GM23338 (cell line): ENCODE measurements at regions not wholly inside any gene's neighbourhood (a gene's known extent, or its start where the extent isn't known, plus 50 kb on each side); places are given as distances from the start of the nearest gene placed in this dataset.

Source experiments
- ATAC-seq: fragments of 200-7000 bp; cut with Tn5 transposase; 3 replicates; pipeline ENCODE4 v1.9.1; 2020
- DNase-seq: peaks from one replicate; pipeline ENCODE4 v3.0.0-alpha.2; 2015; ENCODE audit warnings: low spot score
- H2AFZ ChIP-seq: fragments of 200-600 bp; sonication (generic); 2 replicates; pipeline ENCODE4 v1.8.0; 2016; ENCODE audit warnings: antibody characterized with exemption, mild to moderate bottlenecking, moderate library complexity
- H3F3A ChIP-seq: fragments of 200-600 bp; sonication (generic); replicated peaks from 2 replicates; pipeline ENCODE4 v1.8.0; 2017; ENCODE audit warnings: antibody characterized with exemption, mixed run types, low read depth
- H3K27ac ChIP-seq: fragments of 200-600 bp; sonication (generic); 2 replicates; pipeline ENCODE4 v1.6.1; 2016; ENCODE audit warnings: low read depth
- H3K27me3 ChIP-seq: fragments of 200-600 bp; sonication (generic); 2 replicates; pipeline ENCODE4 v1.8.0; 2016; ENCODE audit warnings: mild to moderate bottlenecking, mixed run types, moderate library complexity; ENCODE audit not compliant: insufficient read depth
- H3K36me3 ChIP-seq: fragments of 200-600 bp; sonication (generic); 2 replicates; pipeline ENCODE4 v1.8.0; 2016; ENCODE audit warnings: mild to moderate bottlenecking; ENCODE audit not compliant: insufficient read depth
- H3K4me1 ChIP-seq: fragments of 200-600 bp; sonication (generic); 2 replicates; pipeline ENCODE4 v1.8.0; 2016; ENCODE audit warnings: mild to moderate bottlenecking, moderate library complexity; ENCODE audit not compliant: insufficient read depth
- H3K4me2 ChIP-seq: fragments of 200-600 bp; sonication (generic); 2 replicates; pipeline ENCODE4 v1.7.1; 2017; ENCODE audit warnings: mixed run types
- H3K4me3 ChIP-seq: fragments of 200-600 bp; sonication (generic); 2 replicates; pipeline ENCODE4 v1.6.1; 2016; ENCODE audit warnings: mixed run types
- H3K79me2 ChIP-seq: fragments of 200-600 bp; sonication (generic); replicated peaks from 2 replicates; pipeline ENCODE4 v1.8.0; 2017; ENCODE audit warnings: mild to moderate bottlenecking; ENCODE audit not compliant: insufficient read depth
- H3K9me2 ChIP-seq: fragments of 200-600 bp; sonication (generic); 2 replicates; pipeline ENCODE4 v1.8.0; 2017; ENCODE audit not compliant: insufficient read depth
- H4K20me1 ChIP-seq: fragments of 200-600 bp; sonication (generic); replicated peaks from 2 replicates; pipeline ENCODE4 v1.8.0; 2017; ENCODE audit warnings: mild to moderate bottlenecking; ENCODE audit not compliant: insufficient read depth
- H3K27ac Mint-ChIP-seq: 2 replicates; pipeline ENCODE4 v1.8.0; 2020; ENCODE audit warnings: inconsistent platforms, mild to moderate bottlenecking, moderate library complexity, mixed read lengths
- H3K27me3 Mint-ChIP-seq: 3 replicates; pipeline ENCODE4 v1.8.0; 2022; ENCODE audit warnings: low read depth, mild to moderate bottlenecking, moderate library complexity, mixed read lengths, inconsistent platforms; ENCODE audit not compliant: insufficient read depth, poor library complexity
- H3K36me3 Mint-ChIP-seq: 3 replicates; pipeline ENCODE4 v1.8.0; 2021; ENCODE audit warnings: low read depth, mild to moderate bottlenecking, inconsistent platforms, moderate library complexity, mixed read lengths
- H3K4me1 Mint-ChIP-seq: 3 replicates; pipeline ENCODE4 v1.8.0; 2020; ENCODE audit warnings: mild to moderate bottlenecking, inconsistent platforms, mixed read lengths
- H3K4me3 Mint-ChIP-seq: 3 replicates; pipeline ENCODE4 v1.8.0; 2021; ENCODE audit warnings: moderate library complexity, mild to moderate bottlenecking, inconsistent platforms, mixed read lengths
- H3K9me3 Mint-ChIP-seq: 3 replicates; pipeline ENCODE4 v1.8.0; 2020; ENCODE audit warnings: moderate library complexity, mild to moderate bottlenecking, inconsistent platforms, mixed read lengths
- CREB1 ChIP-seq: fragments of 250-450 bp; sonication (Bioruptor Pico); IDR thresholded peaks from 2 replicates; pipeline ENCODE4 v1.5.0; 2020; ENCODE audit warnings: low read depth, mild to moderate bottlenecking, moderate library complexity
- CTCF ChIP-seq, 2 experiments: fragments of 200-600 bp in 1 of 2; sonication (generic) in 1 of 2; conservative IDR thresholded peaks; 2 replicates each; pipeline versions ENCODE4 v1.5.1 to v1.6.1; 2016 to 2017; ENCODE audit warnings: antibody characterized with exemption in 2 of 2, low read depth in 2 of 2, mild to moderate bottlenecking in 2 of 2, moderate library complexity in 1 of 2
- ETS1 ChIP-seq: IDR thresholded peaks from 2 replicates; pipeline ENCODE4 v1.6.1; 2016; ENCODE audit warnings: antibody characterized with exemption
- EZH2 ChIP-seq: fragments of 200-600 bp; sonication (generic); IDR thresholded peaks from one replicate; pipeline ENCODE4 v1.8.0; 2017; ENCODE audit warnings: antibody characterized with exemption, mild to moderate bottlenecking, low read depth; ENCODE audit not compliant: unreplicated experiment
- EZH2phosphoT487 ChIP-seq: fragments of 200-600 bp; sonication (generic); IDR thresholded peaks from one replicate; pipeline ENCODE4 v1.8.1; 2018; ENCODE audit warnings: antibody characterized with exemption; ENCODE audit not compliant: unreplicated experiment
- JUNB ChIP-seq: IDR thresholded peaks from one replicate; pipeline ENCODE4 v1.6.1; 2016; ENCODE audit warnings: antibody characterized with exemption; ENCODE audit not compliant: unreplicated experiment
- NANOG ChIP-seq: IDR thresholded peaks from 2 replicates; pipeline ENCODE4 v1.6.1; 2016; ENCODE audit warnings: antibody characterized with exemption, borderline replicate concordance
- POLR2AphosphoS5 ChIP-seq: IDR thresholded peaks from 2 replicates; pipeline ENCODE4 v1.6.1; 2016; ENCODE audit warnings: antibody characterized with exemption, low read depth
- STAT1 ChIP-seq: IDR thresholded peaks from one replicate; pipeline ENCODE4 v1.6.1; 2016; ENCODE audit warnings: antibody characterized with exemption; ENCODE audit not compliant: unreplicated experiment
- ZNF114 ChIP-seq: fragments of 250-450 bp; sonication (Bioruptor Pico); IDR thresholded peaks from 2 replicates; pipeline ENCODE4 v1.5.0; 2020; ENCODE audit warnings: mild to moderate bottlenecking, moderate library complexity
- ZNF331 ChIP-seq: fragments of 250-450 bp; sonication (Bioruptor Pico); IDR thresholded peaks from 2 replicates; pipeline ENCODE4 v1.5.0; 2020; ENCODE audit warnings: low read depth, mild to moderate bottlenecking, moderate library complexity
- ZNF462 ChIP-seq: fragments of 250-450 bp; sonication (Bioruptor Pico); IDR thresholded peaks from 2 replicates; pipeline ENCODE4 v1.5.0; 2020; ENCODE audit warnings: mild to moderate bottlenecking, moderate library complexity
- TF ChIP-seq, protein P1 (sequence below): IDR thresholded peaks from one replicate; pipeline ENCODE4 v1.6.1; 2018; ENCODE audit warnings: antibody characterized with exemption; ENCODE audit not compliant: unreplicated experiment

DNA sequence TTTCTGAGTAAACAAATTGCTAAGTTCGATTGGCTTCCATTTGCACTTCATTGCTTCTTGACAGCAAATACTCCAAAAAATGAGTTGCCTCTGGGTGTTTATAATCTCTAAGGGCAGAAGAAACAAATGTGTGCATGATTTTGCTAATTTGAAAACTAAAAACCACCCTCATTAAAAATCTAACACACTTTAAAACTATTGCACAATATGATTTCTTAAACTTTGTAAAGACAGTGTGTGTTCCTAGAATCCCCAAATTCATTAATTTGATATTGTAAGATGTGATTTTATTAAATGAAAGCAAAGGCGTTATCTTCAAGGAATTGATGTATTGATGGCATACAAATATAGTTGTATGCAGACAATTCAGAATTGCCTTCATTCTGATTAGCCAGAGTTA, 350.9 kb downstream of the OLFM3 start:
- Histone ChIP-seq H4K20me1 (no peaks in the 10 kb centered on the region), H3K79me2 (no peaks in the 10 kb centered on the region), H3K36me3 (no peaks in the 10 kb centered on the region), H3K9me2 (no peaks in the 10 kb centered on the region; the same call in 1 of the 2 replicates), H3K4me3 (no peak overlapping the region), H3K27ac (no peak overlapping the region), H3K4me2 (no peak overlapping the region), H3K27me3 (no peaks in the 10 kb centered on the region), H3K4me1 (no peaks in the 10 kb centered on the region), H3F3A (no peaks in the 10 kb centered on the region), H2AFZ (no peak overlapping the region)
- Mint-ChIP-seq H3K9me3 (no peaks in the 10 kb centered on the region), H3K36me3 (no peaks in the 10 kb centered on the region), H3K4me3 (no peak overlapping the region), H3K27ac (no peak overlapping the region), H3K4me1 (no peaks in the 10 kb centered on the region), H3K27me3 (no peaks in the 10 kb centered on the region)
- no peak for ATAC-seq
- no peak for TF ChIP-seq EZH2
- TF ChIP-seq POLR2AphosphoS5, result no peak
- no peak for TF ChIP-seq CTCF (conservative IDR thresholded peaks at IDR 0.05; ENCODE audit: low read depth in 2 of 2)
- TF ChIP-seq EZH2phosphoT487, result no peak
- TF ChIP-seq ZNF114 (CRISPR knock-in tag), result no peak
- TF ChIP-seq, protein P1, sequence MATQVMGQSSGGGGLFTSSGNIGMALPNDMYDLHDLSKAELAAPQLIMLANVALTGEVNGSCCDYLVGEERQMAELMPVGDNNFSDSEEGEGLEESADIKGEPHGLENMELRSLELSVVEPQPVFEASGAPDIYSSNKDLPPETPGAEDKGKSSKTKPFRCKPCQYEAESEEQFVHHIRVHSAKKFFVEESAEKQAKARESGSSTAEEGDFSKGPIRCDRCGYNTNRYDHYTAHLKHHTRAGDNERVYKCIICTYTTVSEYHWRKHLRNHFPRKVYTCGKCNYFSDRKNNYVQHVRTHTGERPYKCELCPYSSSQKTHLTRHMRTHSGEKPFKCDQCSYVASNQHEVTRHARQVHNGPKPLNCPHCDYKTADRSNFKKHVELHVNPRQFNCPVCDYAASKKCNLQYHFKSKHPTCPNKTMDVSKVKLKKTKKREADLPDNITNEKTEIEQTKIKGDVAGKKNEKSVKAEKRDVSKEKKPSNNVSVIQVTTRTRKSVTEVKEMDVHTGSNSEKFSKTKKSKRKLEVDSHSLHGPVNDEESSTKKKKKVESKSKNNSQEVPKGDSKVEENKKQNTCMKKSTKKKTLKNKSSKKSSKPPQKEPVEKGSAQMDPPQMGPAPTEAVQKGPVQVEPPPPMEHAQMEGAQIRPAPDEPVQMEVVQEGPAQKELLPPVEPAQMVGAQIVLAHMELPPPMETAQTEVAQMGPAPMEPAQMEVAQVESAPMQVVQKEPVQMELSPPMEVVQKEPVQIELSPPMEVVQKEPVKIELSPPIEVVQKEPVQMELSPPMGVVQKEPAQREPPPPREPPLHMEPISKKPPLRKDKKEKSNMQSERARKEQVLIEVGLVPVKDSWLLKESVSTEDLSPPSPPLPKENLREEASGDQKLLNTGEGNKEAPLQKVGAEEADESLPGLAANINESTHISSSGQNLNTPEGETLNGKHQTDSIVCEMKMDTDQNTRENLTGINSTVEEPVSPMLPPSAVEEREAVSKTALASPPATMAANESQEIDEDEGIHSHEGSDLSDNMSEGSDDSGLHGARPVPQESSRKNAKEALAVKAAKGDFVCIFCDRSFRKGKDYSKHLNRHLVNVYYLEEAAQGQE, result no peak
- TF ChIP-seq ZNF462 (CRISPR knock-in tag), result no peak
- no peak for TF ChIP-seq ZNF331
- no peak for TF ChIP-seq STAT1
- no peak for TF ChIP-seq CREB1
- TF ChIP-seq JUNB, result no peak
- no peak for TF ChIP-seq NANOG
- no peak for TF ChIP-seq ETS1
- DNase-seq, result no peak
